HCT116 (cell line): ENCODE measurements at regions not wholly inside any gene's neighbourhood (a gene's known extent, or its start where the extent isn't known, plus 50 kb on each side); places are given as distances from the start of the nearest gene placed in this dataset.

Experiments used
- ATAC-seq: fragments of 200-7000 bp; cut with Tn5 transposase; 2 replicates; pipeline ENCODE4 v1.9.1; 2020; ENCODE audit warnings: mild to moderate bottlenecking, moderate library complexity
- BruUV-seq: library from RNA; stranded (reverse); fragments of 400-500 nt; replicated peaks from 2 replicates; lab custom pipeline; 2021; lab: Mats Ljungman, UMichigan
- CTCF ChIA-PET: fragments of 300-600 bp; sonication (Branson Sonifier 250); formaldehyde crosslinking; loops from one replicate; lab custom pipeline; 2021; ENCODE audit warnings: antibody characterized with exemption; lab: Charles Lee
- POLR2A ChIA-PET: fragments of 300-600, 350-600 bp; sonication (Branson Sonifier 250); formaldehyde crosslinking; loops from one replicate; lab custom pipeline; 2021; ENCODE audit warnings: antibody characterized with exemption; lab: Charles Lee
- RAD21 ChIA-PET, 2 experiments: fragments of 300-600 bp; sonication (Branson Sonifier 250); formaldehyde crosslinking; loops; one replicate each; lab custom pipeline; 2023; ENCODE audit warnings: low total read pairs in 2 of 2; ENCODE audit not compliant: uncharacterized antibody in 2 of 2, unreplicated experiment in 2 of 2, low non-redundant PET in 1 of 2; lab: Charles Lee
- DNase-seq: peaks from one replicate; pipeline ENCODE4 v3.0.0-alpha.2; 2010; ENCODE audit warnings: low read depth, low spot score
- H2AFZ ChIP-seq: fragments of 200-600 bp; shearing (Covaris generic), sonication (generic); 2 replicates; pipeline ENCODE4 v1.6.1; 2017; ENCODE audit warnings: low read depth, mixed run types, mixed read lengths, antibody characterized with exemption, low read length; ENCODE audit not compliant: poor library complexity, severe bottlenecking
- H3K27ac ChIP-seq: 2 replicates; pipeline ENCODE4 v1.5.1; 2012; ENCODE audit warnings: low read depth, low read length
- H3K27me3 ChIP-seq: fragments of 200-600 bp; sonication (generic); 2 replicates; pipeline ENCODE4 v1.6.1; 2016; ENCODE audit warnings: mixed run types, low read length, mixed read lengths; ENCODE audit not compliant: insufficient read depth
- H3K36me3 ChIP-seq, 2 experiments: fragments of 200-500 bp in 1 of 2; fragments of 200-600 bp in 1 of 2; sonication (Bioruptor generic) in 1 of 2; sonication (generic) in 1 of 2; 2 replicates each; pipeline versions ENCODE4 v1.5.1 to v1.6.1; 2014 to 2016; ENCODE audit warnings: low read length in 2 of 2, inconsistent platforms in 1 of 2, mixed read lengths in 1 of 2, mixed run types in 1 of 2; ENCODE audit not compliant: insufficient read depth in 2 of 2, control insufficient read depth in 1 of 2
- H3K4me1 ChIP-seq, 2 experiments: fragments of 200-600 bp in 1 of 2; sonication (generic) in 1 of 2; 2 replicates each; pipeline versions ENCODE4 v1.5.1 to v1.6.1; 2012 to 2017; ENCODE audit warnings: low read length in 2 of 2, inconsistent platforms in 1 of 2, mild to moderate bottlenecking in 1 of 2, mixed read lengths in 1 of 2, mixed run types in 1 of 2, moderate library complexity in 1 of 2; ENCODE audit not compliant: insufficient read depth in 2 of 2, control insufficient read depth in 1 of 2
- H3K4me2 ChIP-seq: fragments of 200-600 bp; sonication (generic); 2 replicates; pipeline ENCODE4 v1.6.1; 2017; ENCODE audit warnings: mixed run types, low read length, mixed read lengths
- H3K4me3 ChIP-seq, 2 experiments: fragments of 200-600 bp in 1 of 2; sonication (generic) in 1 of 2; replicated peaks in 1 of 2; 2 replicates each; pipeline ENCODE4 v1.5.1; 2011 to 2016; ENCODE audit warnings: low read length in 2 of 2, control low read depth in 1 of 2, low read depth in 1 of 2, mild to moderate bottlenecking in 1 of 2, mixed read lengths in 1 of 2, mixed run types in 1 of 2
- H3K79me2 ChIP-seq: fragments of 200-600 bp; sonication (generic); 2 replicates; pipeline ENCODE4 v1.6.1; 2017; ENCODE audit warnings: mild to moderate bottlenecking, mixed run types, low read length, moderate library complexity, mixed read lengths; ENCODE audit not compliant: insufficient read depth
- H3K9ac ChIP-seq: fragments of 200-600 bp; sonication (generic); 2 replicates; pipeline ENCODE4 v1.6.1; 2016; ENCODE audit warnings: low read length, mixed read lengths
- H3K9me2 ChIP-seq: fragments of 200-600 bp; sonication (generic), shearing (Covaris generic); 2 replicates; pipeline ENCODE4 v1.6.1; 2017; ENCODE audit warnings: mixed run types, mild to moderate bottlenecking, moderate library complexity; ENCODE audit not compliant: insufficient read depth
- H3K9me3 ChIP-seq, 2 experiments: fragments of 200-500 bp in 1 of 2; fragments of 200-600 bp in 1 of 2; sonication (Bioruptor generic) in 1 of 2; sonication (generic) in 1 of 2; 2 replicates each; pipeline ENCODE4 v1.6.1; 2014 to 2017; ENCODE audit warnings: low read length in 2 of 2, mixed read lengths in 2 of 2, inconsistent platforms in 1 of 2, low read depth in 1 of 2, mild to moderate bottlenecking in 1 of 2, mixed run types in 1 of 2, moderate library complexity in 1 of 2; ENCODE audit not compliant: control insufficient read depth in 1 of 2, insufficient read depth in 1 of 2
- H4K20me1 ChIP-seq: fragments of 200-600 bp; sonication (generic), shearing (Covaris generic); 2 replicates; pipeline ENCODE4 v1.6.1; 2017; ENCODE audit warnings: mixed run types, mild to moderate bottlenecking, moderate library complexity; ENCODE audit not compliant: insufficient read depth
- CEBPB ChIP-seq: IDR thresholded peaks from 2 replicates; pipeline ENCODE4 v1.6.1; 2012; ENCODE audit warnings: low read depth
- ELF1 ChIP-seq: IDR thresholded peaks from 2 replicates; pipeline ENCODE4 v1.6.1; 2012; ENCODE audit warnings: low read depth, borderline replicate concordance
- EZH2 ChIP-seq: fragments of 200-600 bp; sonication (generic); IDR thresholded peaks from 2 replicates; pipeline ENCODE4 v1.6.1; 2017; ENCODE audit warnings: antibody characterized with exemption, mixed run types
- EZH2phosphoT487 ChIP-seq: fragments of 200-600 bp; IDR thresholded peaks from 2 replicates; pipeline ENCODE4 v1.6.1; 2018; ENCODE audit warnings: antibody characterized with exemption, borderline replicate concordance
- FOSL1 ChIP-seq: IDR thresholded peaks from 2 replicates; pipeline ENCODE4 v1.6.1; 2012; ENCODE audit warnings: low read depth
- JUND ChIP-seq: IDR thresholded peaks from 2 replicates; pipeline ENCODE4 v1.6.1; 2012
- POLR2AphosphoS5 ChIP-seq: IDR thresholded peaks from 2 replicates; pipeline ENCODE4 v1.6.1; 2011; ENCODE audit warnings: mild to moderate bottlenecking, low read depth, low read length, moderate library complexity
- SIN3A ChIP-seq: IDR thresholded peaks from 2 replicates; pipeline ENCODE4 v1.6.1; 2012; ENCODE audit warnings: low read depth
- SP1 ChIP-seq: IDR thresholded peaks from 2 replicates; pipeline ENCODE4 v1.6.1; 2012; ENCODE audit warnings: low read depth
- SRF ChIP-seq: IDR thresholded peaks from 2 replicates; pipeline ENCODE4 v1.6.1; 2012; ENCODE audit warnings: low read depth
- TCF7L2 ChIP-seq: IDR thresholded peaks from 2 replicates; pipeline ENCODE4 v1.7.0; 2011; ENCODE audit warnings: borderline replicate concordance, inconsistent platforms; ENCODE audit not compliant: insufficient read depth, insufficient read length; ENCODE audit errors: extremely low read depth
- YY1 ChIP-seq: IDR thresholded peaks from 2 replicates; pipeline ENCODE4 v1.6.1; 2011; ENCODE audit warnings: low read length, low read depth, moderate library complexity, mild to moderate bottlenecking; ENCODE audit not compliant: insufficient replicate concordance; ENCODE audit errors: extremely low read depth
- ZNF274 ChIP-seq: fragments of 200-500 bp; sonication (Bioruptor generic); IDR thresholded peaks from 2 replicates; pipeline ENCODE4 v1.6.1; 2014; ENCODE audit warnings: mild to moderate bottlenecking, low read depth, low read length, inconsistent platforms
- intact Hi-C: fragments of 100-400 bp; cut with micrococcal nuclease; formaldehyde crosslinking; loops from 2 replicates; pipeline ENCODE4 v1.10.0; 2022
- TF ChIP-seq, protein P1 (sequence below), 3 experiments: fragments of 200-600 bp in 1 of 3; sonication (generic) in 1 of 3; IDR thresholded peaks in 2 of 3; conservative IDR thresholded peaks in 1 of 3; 2 replicates each; pipeline ENCODE4 v1.5.1; 2012 to 2017; ENCODE audit warnings: low read depth in 2 of 3, low read length in 2 of 3, antibody characterized with exemption in 1 of 3, borderline replicate concordance in 1 of 3, control low read depth in 1 of 3, mild to moderate bottlenecking in 1 of 3, mixed read lengths in 1 of 3, mixed run types in 1 of 3, moderate library complexity in 1 of 3; ENCODE audit not compliant: insufficient read depth in 1 of 3
- TF ChIP-seq, protein P2 (sequence below): IDR thresholded peaks from 2 replicates; pipeline ENCODE4 v1.6.1; 2012
- TF ChIP-seq, protein P3 (sequence below): IDR thresholded peaks from 2 replicates; pipeline ENCODE4 v1.6.1; 2012; ENCODE audit warnings: low read depth

DNA sequence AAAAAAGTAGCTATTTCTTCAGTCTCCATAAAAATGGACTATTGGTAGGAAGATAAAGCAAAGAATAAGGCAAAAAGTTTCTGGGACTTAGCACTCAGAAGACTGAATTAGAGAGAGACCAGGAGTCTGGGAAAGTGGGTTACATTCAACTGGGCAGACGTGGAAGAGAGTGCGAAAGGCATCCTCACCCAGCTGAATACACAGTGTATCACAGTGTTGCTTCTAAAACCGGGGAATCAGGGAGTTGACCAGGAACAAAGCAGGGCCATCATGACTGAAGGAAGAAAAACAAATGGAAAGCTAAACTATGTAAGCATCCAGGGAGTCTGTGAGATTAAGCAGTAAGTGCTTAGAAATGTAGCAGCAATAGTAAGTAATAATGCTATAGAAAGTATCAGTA lies 452.9 kb upstream of the MAN1A1 start:
- no peaks in the 10 kb centered on the region for H4K20me1 ChIP-seq
- no peak overlapping the region for H3K4me3 ChIP-seq
- H3K27me3 ChIP-seq: no peaks in the 10 kb centered on the region
- H3K27ac ChIP-seq: no peak overlapping the region
- H3K9me3 ChIP-seq: no peaks in the 10 kb centered on the region
- no peaks in the 10 kb centered on the region for H3K4me1 ChIP-seq
- ATAC-seq (no peak), DNase-seq (no peak)
- ChIA-PET CTCF (no interaction called here), RAD21 (no interaction called here), POLR2A (no interaction called here)
- BruUV-seq: no TSS peak
- no peak overlapping the region for H3K4me2 ChIP-seq
- no peaks in the 10 kb centered on the region for H3K79me2 ChIP-seq
- intact Hi-C loops: no loop called here
- H2AFZ ChIP-seq: no peak overlapping the region
- no peaks in the 10 kb centered on the region for H3K36me3 ChIP-seq
- H3K9ac ChIP-seq: no peak overlapping the region
- TF ChIP-seq, protein P1, sequence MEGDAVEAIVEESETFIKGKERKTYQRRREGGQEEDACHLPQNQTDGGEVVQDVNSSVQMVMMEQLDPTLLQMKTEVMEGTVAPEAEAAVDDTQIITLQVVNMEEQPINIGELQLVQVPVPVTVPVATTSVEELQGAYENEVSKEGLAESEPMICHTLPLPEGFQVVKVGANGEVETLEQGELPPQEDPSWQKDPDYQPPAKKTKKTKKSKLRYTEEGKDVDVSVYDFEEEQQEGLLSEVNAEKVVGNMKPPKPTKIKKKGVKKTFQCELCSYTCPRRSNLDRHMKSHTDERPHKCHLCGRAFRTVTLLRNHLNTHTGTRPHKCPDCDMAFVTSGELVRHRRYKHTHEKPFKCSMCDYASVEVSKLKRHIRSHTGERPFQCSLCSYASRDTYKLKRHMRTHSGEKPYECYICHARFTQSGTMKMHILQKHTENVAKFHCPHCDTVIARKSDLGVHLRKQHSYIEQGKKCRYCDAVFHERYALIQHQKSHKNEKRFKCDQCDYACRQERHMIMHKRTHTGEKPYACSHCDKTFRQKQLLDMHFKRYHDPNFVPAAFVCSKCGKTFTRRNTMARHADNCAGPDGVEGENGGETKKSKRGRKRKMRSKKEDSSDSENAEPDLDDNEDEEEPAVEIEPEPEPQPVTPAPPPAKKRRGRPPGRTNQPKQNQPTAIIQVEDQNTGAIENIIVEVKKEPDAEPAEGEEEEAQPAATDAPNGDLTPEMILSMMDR (IDR thresholded peaks at IDR 0.05 in 2 of 3, conservative IDR thresholded peaks at IDR 0.05 in 1 of 3; ENCODE audit: borderline replicate concordance in 1 of 3, insufficient read depth in 1 of 3, low read depth in 2 of 3, low read length in 2 of 3): no peak
- TF ChIP-seq POLR2AphosphoS5 (no peak), SRF (no peak), SIN3A (no peak), CEBPB (no peak), JUND (no peak), YY1 (no peak), SP1 (no peak), ELF1 (no peak), EZH2phosphoT487 (no peak), EZH2 (no peak), ZNF274 (no peak), TCF7L2 (no peak), FOSL1 (no peak)
- TF ChIP-seq, protein P2, sequence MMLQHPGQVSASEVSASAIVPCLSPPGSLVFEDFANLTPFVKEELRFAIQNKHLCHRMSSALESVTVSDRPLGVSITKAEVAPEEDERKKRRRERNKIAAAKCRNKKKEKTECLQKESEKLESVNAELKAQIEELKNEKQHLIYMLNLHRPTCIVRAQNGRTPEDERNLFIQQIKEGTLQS: no peak
- TF ChIP-seq, protein P3, sequence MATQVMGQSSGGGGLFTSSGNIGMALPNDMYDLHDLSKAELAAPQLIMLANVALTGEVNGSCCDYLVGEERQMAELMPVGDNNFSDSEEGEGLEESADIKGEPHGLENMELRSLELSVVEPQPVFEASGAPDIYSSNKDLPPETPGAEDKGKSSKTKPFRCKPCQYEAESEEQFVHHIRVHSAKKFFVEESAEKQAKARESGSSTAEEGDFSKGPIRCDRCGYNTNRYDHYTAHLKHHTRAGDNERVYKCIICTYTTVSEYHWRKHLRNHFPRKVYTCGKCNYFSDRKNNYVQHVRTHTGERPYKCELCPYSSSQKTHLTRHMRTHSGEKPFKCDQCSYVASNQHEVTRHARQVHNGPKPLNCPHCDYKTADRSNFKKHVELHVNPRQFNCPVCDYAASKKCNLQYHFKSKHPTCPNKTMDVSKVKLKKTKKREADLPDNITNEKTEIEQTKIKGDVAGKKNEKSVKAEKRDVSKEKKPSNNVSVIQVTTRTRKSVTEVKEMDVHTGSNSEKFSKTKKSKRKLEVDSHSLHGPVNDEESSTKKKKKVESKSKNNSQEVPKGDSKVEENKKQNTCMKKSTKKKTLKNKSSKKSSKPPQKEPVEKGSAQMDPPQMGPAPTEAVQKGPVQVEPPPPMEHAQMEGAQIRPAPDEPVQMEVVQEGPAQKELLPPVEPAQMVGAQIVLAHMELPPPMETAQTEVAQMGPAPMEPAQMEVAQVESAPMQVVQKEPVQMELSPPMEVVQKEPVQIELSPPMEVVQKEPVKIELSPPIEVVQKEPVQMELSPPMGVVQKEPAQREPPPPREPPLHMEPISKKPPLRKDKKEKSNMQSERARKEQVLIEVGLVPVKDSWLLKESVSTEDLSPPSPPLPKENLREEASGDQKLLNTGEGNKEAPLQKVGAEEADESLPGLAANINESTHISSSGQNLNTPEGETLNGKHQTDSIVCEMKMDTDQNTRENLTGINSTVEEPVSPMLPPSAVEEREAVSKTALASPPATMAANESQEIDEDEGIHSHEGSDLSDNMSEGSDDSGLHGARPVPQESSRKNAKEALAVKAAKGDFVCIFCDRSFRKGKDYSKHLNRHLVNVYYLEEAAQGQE: no peak
- H3K9me2 ChIP-seq: no peaks in the 10 kb centered on the region
